Neural cell (in vitro differentiated cells): ENCODE measurements at regions not wholly inside any gene's neighbourhood (a gene's known extent, or its start where the extent isn't known, plus 50 kb on each side); places are given as distances from the start of the nearest gene placed in this dataset.

Experiments
- CTCF ChIP-seq: fragments of 450-650 bp; IDR thresholded peaks from 2 replicates; pipeline ENCODE4 v1.5.1; 2014; ENCODE audit warnings: antibody characterized with exemption, mild to moderate bottlenecking, moderate library complexity; ENCODE audit not compliant: poor library complexity, severe bottlenecking
- EP300 ChIP-seq: fragments of 450-650 bp; conservative IDR thresholded peaks from 2 replicates; pipeline ENCODE4 v1.6.1; 2014; ENCODE audit warnings: antibody characterized with exemption, mild to moderate bottlenecking, moderate library complexity; ENCODE audit not compliant: poor library complexity, severe bottlenecking
- MXI1 ChIP-seq: fragments of 450-650 bp; conservative IDR thresholded peaks from 2 replicates; pipeline ENCODE4 v1.6.1; 2014; ENCODE audit warnings: antibody characterized with exemption, mild to moderate bottlenecking; ENCODE audit not compliant: poor library complexity, severe bottlenecking
- POLR2AphosphoS5 ChIP-seq: IDR thresholded peaks from 2 replicates; pipeline ENCODE4 v1.6.1; 2012
- RAD21 ChIP-seq: fragments of 450-650 bp; conservative IDR thresholded peaks from 2 replicates; pipeline ENCODE4 v1.6.1; 2014; ENCODE audit warnings: antibody characterized with exemption, mild to moderate bottlenecking, moderate library complexity
- REST ChIP-seq: IDR thresholded peaks from 2 replicates; pipeline ENCODE4 v1.6.1; 2012; ENCODE audit warnings: borderline replicate concordance

GRCh38 chr3:153422314-153422713, 260.3 kb downstream of the RAP2B start:
- TF ChIP-seq CTCF, result no peak
- no peak for TF ChIP-seq REST
- TF ChIP-seq POLR2AphosphoS5, result no peak
- no peak for TF ChIP-seq EP300
- no peak for TF ChIP-seq RAD21
- TF ChIP-seq MXI1, result no peak
